NCI-H128 (cell line): ENCODE measurements at regions not wholly inside any gene's neighbourhood (a gene's known extent, or its start where the extent isn't known, plus 50 kb on each side); places are given as distances from the start of the nearest gene placed in this dataset.

Experiments used
- DNase-seq: peaks from one replicate; lab custom pipeline; 2025; ENCODE audit not compliant: unreplicated experiment; lab: John Stamatoyannopoulos, UW

DNA sequence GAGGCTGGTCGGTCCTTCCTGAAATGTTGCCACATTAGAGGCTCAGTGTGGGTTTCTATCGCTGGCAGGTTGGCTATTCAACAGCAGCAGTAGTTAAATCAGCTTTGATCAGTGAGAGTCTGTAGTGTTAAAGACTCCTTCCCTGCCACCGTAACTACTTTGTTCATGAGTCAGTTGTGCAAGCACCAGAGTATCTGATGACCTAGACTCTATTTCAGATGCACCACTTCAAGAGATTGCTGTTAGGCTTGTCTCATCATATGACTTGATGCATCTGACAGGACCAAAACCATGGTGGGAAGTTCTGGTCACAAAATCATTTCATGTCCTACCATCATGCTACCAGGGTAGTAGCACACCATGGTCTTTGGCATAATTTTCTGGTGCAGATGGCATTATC is 482.7 kb upstream of the MPDZ start:
- no peak for DNase-seq

DNA sequence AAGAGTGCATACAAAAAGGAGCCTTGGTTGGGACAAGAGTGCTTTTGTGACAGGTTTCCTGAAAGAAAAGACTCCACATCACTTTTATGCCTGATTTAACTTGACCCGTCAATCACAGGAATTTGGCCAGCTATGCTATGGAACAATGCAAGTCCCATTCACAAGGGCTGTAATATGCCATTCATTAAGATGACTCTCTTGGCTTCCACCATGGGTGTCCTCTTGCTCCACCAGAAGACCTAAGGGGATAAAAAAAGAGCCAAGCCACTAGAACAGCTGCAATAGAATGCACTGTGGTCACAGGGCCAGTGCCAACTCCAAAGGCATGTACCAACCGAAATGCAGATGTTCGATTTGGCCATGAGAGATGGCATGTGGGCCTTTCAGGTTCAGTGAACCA is 480.1 kb upstream of the MPDZ start:
- DNase-seq, result no peak

DNA sequence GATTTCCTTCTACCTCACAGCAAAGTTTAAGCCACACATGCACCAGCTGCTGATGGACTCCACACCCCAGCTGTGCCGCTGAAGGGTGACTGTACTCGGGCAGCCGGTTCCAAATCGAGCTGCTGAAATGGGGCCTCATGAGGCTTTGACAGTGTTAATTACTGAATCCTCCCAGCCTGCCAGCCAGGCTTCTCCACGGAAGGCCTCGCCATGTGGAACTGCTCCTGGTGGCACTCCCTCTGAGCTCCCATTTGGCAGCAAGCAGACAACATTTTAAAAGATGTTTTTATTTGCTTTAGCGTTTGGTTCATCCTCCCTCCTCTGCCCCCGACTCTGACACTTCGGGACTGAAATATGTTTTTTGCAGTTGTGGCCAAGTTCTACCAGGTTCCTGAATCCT is 479.4 kb upstream of the MPDZ start:
- no peak for DNase-seq

DNA sequence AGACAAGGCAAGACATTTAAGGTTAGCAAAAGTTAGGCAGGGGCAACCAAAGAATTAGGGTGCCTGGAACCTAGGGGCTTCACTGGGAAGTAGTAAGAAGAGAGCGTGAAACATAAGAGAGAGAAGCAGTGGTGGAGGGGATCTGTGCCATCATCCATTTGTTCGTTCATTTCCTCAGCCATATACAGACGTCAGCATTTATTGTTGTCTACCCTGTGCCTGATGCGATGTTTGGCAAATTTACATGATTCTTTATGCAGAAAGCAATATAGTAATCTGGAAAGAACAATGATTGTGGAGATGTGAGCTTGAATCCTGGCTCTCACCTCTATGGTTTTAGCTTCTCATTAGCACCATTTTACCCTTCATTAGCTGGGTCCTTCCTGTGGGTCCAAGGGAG is 477.5 kb upstream of the MPDZ start:
- DNase-seq, result no peak

DNA sequence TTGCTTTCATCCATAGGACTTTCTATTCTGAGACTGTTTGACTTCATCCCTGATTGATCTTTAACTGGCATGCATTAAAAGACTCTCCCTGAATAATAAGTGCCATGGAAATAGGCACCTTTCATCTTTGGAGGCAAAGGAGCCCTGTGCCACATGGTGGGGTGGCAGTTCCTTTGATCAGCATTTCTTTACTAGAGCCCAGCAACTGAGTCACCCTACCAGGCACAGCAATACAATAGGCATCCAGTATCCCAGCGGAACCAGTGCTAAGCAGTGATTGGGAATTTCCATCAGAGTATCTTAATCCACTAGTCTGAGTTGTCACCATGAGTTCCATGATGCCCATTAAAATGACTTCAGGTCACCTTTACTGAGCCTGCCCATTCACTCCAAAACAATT is 476.1 kb upstream of the MPDZ start:
- no peak for DNase-seq

DNA sequence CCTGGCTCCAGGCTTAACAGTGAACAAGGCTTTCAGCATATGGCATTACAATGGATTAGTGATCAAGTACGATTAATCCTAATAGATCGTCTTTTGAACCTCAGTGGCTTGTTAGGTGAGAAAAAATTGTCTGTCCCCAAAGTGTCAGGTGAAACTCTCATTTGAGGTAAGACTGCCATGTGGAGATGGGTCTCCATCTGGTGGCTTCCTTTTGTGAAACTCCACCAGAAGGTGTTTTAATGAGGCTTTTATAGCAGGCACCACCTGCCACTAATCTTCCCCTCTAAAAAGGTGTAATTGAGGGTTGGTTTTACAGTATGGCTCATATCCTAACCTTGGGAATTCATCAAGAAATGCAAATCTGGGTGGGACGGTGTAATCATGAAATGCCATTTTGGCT is 471.1 kb upstream of the MPDZ start:
- DNase-seq, result no peak

DNA sequence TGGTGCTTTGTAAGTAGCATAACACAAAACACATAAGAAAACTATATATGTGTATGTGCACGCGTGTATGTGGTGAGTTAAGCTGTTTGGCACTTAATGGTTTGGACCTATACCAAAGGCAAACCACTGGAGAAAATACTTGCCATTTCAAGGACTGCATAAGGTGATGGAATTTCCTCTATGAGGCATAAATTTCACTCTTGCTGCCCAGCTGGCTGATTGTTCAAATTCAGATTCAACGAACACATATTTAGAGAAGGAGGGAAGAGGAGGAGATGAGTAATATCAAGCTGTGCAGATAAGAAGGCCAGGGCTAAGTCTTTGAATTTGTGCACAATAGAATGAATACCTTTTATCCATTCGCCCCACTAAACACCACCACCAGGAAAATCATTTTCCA is 470.6 kb upstream of the MPDZ start:
- DNase-seq, result no peak

DNA sequence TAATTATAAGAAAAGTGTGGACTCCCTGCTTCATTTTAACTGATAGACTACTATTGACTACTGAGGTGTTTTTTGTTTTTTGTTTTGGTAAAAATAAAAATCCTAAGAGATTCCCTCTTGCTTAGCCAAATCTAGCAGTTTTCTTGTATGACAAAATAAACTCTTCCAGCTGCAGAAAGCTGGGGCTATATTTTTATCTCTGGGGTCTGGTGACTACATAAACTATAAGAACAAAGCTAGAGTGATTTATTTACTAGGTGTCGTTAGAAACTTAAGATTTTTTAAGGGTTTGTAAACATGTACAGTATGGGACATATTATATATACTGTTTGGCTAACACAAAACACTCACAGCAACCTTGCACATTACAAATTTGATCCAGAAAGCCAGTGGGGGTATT is 467.4 kb upstream of the MPDZ start:
- DNase-seq, result no peak

DNA sequence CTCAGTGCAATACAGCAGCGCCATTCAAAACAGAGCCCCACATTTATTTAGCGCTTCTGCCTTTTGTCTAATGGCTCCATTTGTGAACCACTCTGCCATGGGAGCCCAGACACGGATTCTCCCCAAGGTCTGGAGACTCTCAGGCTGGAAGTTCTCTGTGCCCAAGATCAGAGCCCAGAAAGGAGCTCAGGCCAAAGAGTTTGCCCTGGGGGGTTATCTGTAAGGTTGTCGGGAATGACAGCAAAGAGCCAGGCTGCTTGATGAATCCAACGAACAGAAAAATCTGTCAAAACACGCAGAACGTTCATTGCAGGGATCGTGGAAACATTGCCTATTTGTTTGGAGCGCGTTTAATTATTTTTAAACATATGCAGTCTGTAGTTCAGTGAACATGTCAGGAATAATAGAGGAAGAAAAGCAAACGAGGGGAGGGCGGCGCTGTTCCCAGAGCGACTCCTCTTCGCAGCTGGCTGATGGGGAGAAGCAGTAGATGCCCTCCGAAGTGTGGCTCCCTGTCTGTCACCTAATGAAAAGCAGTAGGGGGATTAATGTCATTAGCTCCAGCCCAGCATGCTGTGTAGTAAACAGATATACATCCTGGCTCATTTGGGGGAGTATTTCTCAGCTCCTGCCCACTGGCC is 464.9 kb upstream of the MPDZ start:
- no peak for DNase-seq

DNA sequence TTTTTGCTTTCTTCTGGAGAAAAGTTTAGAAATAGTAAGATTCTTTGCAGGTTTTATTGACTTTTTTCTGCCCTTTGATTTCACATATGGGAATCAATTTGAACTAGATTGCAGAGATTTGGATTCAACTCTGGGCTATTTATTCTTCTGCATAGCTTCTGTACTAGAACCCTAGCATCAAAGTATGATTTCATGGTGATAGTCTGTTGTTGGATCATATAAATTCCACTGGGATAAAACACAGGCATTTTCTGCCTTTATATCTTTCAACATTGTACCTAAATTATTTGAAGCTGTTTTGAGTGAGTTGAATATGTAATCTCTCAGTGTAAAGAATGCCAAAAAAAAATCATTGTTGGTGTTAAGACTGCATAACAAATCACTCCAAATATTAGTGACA is 458.4 kb upstream of the MPDZ start:
- no peak for DNase-seq

DNA sequence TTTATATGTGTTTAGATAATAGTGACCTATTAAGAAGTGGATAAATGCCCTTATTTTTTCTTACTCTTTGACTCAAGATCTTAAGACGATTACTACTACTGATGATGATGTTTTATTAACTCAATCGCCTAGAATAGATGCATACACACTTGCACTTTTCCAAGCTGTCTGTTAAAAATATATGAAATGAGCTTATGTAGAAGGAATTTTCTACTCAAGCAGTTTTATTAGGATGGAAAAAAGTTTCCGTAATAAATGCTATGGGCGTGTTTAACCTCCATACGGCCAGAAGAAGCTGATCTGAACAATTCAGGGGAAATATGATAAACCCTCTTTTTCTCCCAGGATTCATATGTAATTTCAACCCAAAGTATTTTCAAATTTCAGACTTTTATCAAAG is 455.7 kb upstream of the MPDZ start:
- DNase-seq, result no peak

DNA sequence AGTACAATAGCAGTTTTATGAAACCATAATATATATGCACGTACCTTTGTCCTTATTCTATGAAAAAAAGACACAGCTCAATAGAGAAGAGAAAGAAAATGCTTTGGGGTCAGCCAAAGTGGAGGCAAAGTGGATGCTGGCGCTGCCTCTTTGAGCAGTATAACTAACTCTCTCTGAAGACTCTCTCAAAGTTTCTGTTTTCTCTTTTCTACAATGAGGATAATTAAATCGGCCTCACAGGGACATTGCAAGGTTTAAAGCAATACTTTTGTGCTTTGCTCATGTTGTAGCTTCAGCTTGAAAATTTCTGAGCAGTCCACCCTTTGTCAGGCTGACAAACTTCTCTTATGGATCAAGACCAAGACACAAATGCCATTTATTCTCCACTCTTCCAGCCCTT is 455.1 kb upstream of the MPDZ start:
- DNase-seq, result no peak

DNA sequence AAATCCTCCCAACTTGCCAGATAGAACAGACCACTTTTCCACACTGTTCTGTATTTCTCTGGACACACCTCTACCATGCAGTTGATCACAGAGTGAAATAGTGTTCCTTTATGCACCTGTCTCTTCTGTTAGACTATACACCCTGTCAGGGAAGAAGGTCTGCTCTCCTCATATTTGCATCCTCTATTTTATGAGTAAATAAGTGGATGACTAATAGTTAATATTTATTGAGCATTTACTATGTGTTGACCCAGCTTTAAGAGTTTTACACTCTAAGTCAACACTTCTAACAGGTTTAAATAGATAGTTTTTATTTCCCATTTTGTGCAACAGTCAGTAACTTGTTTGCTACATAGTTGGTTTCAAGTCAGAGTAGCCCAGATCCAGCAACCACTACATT is 452.8 kb upstream of the MPDZ start:
- DNase-seq, result no peak

DNA sequence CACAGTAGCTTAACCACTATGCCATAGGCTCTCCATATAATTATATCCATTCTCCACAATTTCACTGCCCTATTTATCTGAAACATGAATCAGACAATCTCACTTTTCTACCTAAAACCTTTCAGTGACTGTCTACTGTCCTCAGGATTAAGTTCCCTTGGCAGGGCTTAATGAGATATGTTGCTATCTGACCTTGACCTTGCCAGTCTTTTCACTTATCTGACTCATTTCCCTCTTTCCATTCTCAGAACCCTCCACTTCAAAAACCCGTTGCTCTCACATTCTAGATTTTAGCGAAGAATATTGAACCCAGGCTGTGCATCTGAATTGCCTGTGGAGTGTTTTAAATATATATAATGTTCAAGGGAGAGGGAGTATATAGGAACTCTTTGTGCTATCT is 452.1 kb upstream of the MPDZ start:
- no peak for DNase-seq

DNA sequence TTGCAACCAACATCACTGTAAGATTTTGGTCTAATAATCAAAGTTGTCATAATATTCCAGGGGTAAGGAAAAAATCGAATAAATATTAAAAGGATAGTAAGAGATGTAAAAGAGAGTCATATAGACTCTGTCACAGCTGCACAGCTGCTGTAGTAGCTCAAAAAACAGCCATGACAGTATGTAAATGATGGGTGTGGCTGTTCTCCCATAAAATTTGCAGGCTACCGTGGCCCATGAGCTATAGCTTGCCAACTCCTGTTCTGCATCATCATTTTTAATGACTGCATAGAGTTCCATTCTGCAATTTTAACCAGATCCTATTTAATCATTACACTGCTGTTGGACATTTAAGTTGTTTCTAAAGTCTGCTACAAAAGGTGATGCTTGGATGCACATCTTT is 450.5 kb upstream of the MPDZ start:
- DNase-seq, result no peak

DNA sequence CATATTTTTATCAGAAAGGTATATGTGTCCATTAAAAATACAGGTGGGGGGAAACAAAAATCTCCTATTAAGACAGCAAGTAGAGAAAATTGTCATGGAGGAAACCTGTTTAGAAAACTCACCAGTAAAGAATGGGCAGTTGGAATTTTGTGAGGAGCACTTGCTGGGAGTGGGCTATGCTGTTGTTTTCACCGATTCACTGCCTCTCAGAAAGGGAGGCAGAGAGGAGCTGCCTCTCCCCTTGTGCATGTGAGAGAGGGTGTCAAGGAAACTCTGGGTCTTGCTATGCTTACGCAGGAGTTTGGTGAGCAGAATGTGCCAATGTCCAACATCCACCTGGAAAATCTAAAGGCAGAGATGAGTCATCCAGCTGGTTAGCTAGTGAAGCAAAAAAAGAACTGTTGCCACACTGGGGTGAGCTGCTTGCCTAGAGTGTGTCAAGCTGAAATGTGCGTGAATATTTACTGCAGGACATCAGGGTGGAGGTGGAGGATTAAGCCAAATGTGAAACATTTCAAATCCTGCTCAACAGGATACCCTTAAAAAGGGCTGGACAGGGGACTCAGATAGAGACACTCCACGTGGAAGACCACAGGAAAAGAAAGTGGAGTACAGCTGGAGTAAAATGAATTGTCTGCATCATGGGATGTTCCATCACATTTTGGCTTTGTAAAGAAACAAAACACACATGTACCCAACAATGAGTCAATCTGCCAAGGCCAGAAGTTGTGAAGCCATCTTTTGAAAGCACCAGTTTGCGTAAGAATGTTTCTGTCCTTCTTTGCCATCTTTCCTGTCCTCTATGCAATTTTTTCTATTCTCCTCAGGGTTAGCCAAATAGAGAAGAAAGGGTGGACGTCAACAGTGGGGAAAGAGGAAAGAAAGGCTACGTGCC is 449.7 kb upstream of the MPDZ start:
- DNase-seq, result no peak

DNA sequence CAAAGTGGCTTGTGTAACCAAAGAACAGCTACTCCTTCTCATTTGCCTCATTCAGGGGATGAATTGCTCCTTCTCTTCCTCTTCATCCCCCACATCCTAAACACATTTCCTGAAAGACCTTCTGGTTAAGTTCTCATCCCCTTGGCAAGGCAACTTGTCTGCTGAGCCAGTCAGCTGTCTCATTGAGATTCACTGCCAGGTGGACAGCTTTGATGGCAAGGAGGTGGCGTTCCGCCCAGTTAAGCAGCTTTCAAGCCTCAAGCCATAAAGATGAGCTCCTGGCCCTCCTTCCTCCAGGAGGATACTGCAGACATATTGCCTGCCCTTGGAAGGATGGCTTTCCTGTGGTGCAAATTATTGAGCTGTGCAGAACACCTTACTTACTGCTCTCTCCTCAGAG is 448.6 kb upstream of the MPDZ start:
- no peak for DNase-seq

DNA sequence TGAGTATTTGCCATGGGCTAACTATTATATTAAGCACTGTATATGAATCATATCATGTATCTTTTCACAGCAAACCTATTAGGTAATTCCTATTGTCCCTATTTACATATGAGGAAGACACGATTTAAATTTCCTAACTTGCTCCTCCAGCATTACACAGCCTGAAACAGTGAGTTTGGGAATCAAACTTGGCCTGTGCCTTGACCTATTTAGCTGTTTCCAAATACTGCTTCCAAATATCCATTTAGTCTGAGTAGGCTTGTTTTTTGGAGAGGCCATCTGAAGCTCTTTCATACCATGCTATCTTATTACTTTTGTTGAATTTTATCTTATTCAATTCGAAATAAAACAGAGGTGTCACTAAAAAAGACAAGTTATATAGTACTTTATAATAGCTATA is 447.3 kb upstream of the MPDZ start:
- DNase-seq, result no peak

DNA sequence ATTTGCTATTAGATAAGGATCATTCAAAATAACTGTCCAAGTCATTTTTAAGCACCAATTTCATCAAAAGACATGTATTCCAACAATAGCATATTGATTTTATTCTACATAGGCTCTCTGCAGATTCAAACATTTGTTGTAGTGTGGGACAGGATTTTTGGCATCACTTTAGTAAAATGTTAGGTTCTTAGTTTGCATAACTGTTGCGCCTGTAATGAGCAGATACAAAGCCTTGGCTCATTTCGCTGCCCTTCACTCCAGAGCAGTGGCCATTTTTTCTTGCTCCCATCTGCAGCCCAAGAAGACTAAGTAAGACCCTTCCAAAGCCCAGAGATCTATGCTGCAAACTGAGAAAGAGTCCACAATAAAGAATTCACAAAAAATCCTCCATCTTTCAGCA is 446.0 kb upstream of the MPDZ start:
- DNase-seq, result no peak

DNA sequence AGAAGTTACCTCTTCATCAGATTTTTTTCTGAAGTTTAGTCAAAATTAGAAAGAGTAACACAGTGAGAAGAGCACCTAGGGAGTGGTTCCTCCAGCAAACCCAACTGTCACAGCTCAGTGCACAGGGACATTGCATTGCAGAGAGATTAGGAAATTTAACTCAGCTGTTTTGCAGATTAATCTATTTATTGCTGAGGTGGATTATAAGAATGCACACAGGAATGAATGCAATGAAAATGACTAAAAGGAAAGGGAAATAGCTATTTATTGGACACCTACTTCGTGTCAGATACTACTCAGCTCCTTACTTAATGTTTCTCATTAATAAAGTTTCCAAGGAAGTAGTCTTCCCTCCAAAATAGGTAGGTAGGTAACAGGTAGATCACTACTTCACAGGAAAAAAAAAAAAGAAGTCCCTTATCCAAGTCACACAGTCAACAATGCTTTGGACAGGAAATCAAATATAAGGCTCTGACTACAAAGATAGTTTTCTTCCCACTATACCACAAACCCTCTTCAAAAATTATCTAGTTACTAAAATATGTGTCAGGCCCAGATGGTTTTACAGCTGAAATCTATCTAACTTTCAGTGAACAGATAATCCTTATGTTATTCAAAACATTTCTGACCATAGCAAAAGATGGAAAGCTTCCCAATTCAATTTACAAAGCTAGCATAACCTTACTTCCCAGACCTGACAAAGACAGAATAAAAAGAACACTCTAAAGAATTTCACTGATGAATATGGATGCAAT is 442.2 kb upstream of the MPDZ start:
- DNase-seq, result no peak

DNA sequence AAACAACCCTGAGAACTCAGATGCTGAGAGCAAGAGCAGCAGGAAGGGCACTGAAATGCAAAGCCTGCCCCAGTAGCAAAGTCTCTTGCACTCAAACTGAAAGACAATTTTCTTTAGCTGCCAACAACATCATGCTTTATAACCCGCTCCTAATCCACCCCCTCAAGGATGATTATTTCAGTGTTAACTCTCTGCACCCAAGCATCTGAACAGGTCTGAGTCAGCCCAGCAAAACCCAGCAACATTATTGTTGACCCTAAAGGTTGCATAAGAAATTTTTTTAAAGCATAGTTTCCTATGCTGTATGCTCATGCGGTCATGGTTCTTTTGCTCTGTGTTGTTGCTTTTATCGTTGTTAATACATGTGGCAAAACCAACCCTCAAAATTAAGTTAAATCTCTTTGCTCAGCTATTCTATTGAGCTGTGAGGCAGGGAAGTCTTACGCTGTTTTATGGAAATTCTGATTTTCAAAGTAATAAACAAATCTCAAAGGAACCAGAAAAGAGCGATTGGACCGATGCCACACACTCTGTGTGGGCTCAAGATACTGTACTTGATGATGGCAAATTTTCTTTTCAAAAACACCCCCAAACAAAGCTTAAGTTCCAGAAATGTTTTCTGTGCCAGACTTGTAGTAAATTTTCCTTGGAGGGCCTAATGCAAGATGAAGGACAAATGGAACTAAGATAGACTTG is 440.6 kb upstream of the MPDZ start:
- no peak for DNase-seq

DNA sequence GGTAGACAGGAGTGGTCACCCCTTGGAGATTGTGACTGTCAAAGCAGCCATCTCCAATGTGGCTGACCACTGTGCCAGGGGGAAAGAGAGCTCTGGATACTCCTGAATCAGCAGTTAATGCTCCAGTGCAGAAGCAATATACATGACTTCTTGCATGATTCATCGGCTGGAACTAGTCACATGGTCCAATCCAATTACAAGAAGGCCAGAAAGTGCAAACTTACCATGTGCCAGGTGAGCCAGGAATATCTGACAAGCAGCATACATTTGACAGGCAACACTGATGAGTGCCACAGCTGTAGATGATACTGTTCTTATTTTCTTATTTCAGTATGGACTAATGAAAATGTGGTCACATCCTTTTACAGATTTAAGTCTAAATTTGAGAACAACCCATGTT is 440.0 kb upstream of the MPDZ start:
- DNase-seq, result no peak
